GM21423 (cell line): ENCODE measurements at regions not wholly inside any gene's neighbourhood (a gene's known extent, or its start where the extent isn't known, plus 50 kb on each side); places are given as distances from the start of the nearest gene placed in this dataset.

Source experiments
- ATAC-seq: cut with Tn5 transposase; IDR thresholded peaks from one replicate; pipeline ENCODE4 v1.9.1; 2021; ENCODE audit warnings: mild to moderate bottlenecking, moderate library complexity; ENCODE audit not compliant: unreplicated experiment

- no peak for ATAC-seq
Observed at GRCh38 chr1:103254691-103255090, 146.4 kb upstream of the COL11A1 start.

- no peak for ATAC-seq
Observed at GRCh38 chr1:103250441-103250861, 142.1 kb upstream of the COL11A1 start.

GRCh38 chr1:103248417-103249102, 140.2 kb upstream of the COL11A1 start:
- ATAC-seq, result no peak

GRCh38 chr1:103247517-103247916, 139.2 kb upstream of the COL11A1 start:
- ATAC-seq, result no peak

- ATAC-seq, result no peak
Observed at GRCh38 chr1:103243481-103243880, 135.2 kb upstream of the COL11A1 start.

- no peak for ATAC-seq
Observed at GRCh38 chr1:103239034-103239433, 130.7 kb upstream of the COL11A1 start.

- no peak for ATAC-seq
Observed at GRCh38 chr1:103230061-103230460, 121.7 kb upstream of the COL11A1 start.

- no peak for ATAC-seq
Observed at GRCh38 chr1:103220631-103221041, 112.3 kb upstream of the COL11A1 start.

GRCh38 chr1:103218821-103219220, 110.5 kb upstream of the COL11A1 start:
- no peak for ATAC-seq

GRCh38 chr1:103218369-103218768, 110.0 kb upstream of the COL11A1 start:
- no peak for ATAC-seq

GRCh38 chr1:103211073-103211472, 102.8 kb upstream of the COL11A1 start:
- ATAC-seq, result no peak

- no peak for ATAC-seq
Observed at GRCh38 chr1:103208844-103209243, 100.5 kb upstream of the COL11A1 start.

- ATAC-seq, result no peak
Observed at GRCh38 chr1:103199001-103199400, 90.7 kb upstream of the COL11A1 start.

- ATAC-seq, result no peak
Observed at GRCh38 chr1:103198076-103198475, 89.8 kb upstream of the COL11A1 start.

- ATAC-seq, result no peak
Observed at GRCh38 chr1:103197216-103197615, 88.9 kb upstream of the COL11A1 start.

- ATAC-seq, result no peak
Observed at GRCh38 chr1:103194984-103195383, 86.7 kb upstream of the COL11A1 start.

GRCh38 chr1:103194060-103194459, 85.7 kb upstream of the COL11A1 start:
- ATAC-seq, result no peak

- ATAC-seq, result no peak
Observed at GRCh38 chr1:103191327-103191726, 83.0 kb upstream of the COL11A1 start.

- no peak for ATAC-seq
Observed at GRCh38 chr1:103190766-103191165, 82.4 kb upstream of the COL11A1 start.

- no peak for ATAC-seq
Observed at GRCh38 chr1:103187673-103188072, 79.4 kb upstream of the COL11A1 start.

GRCh38 chr1:103180660-103181059, 72.3 kb upstream of the COL11A1 start:
- no peak for ATAC-seq

GRCh38 chr1:103177108-103177775, 68.9 kb upstream of the COL11A1 start:
- ATAC-seq, result no peak
